Mucosa of rectum (tissue), 2 donors: ENCODE measurements at regions not wholly inside any gene's neighbourhood (a gene's known extent, or its start where the extent isn't known, plus 50 kb on each side); places are given as distances from the start of the nearest gene placed in this dataset.

ENCODE experiments used
- H3K27ac ChIP-seq, 2 donors: one replicate each; pipeline ENCODE4 v1.7.0; 2013; ENCODE audit warnings: inconsistent platforms in 2 of 2, low read depth in 2 of 2, low read length in 2 of 2
- H3K27me3 ChIP-seq, 2 donors: one replicate each; pipeline ENCODE4 v1.7.0; 2013; ENCODE audit warnings: low read length in 2 of 2; ENCODE audit not compliant: control insufficient read depth in 2 of 2, insufficient read depth in 2 of 2
- H3K36me3 ChIP-seq, 2 donors: one replicate each; pipeline ENCODE4 v1.7.0; 2013; ENCODE audit warnings: low read length in 2 of 2; ENCODE audit not compliant: control insufficient read depth in 2 of 2, insufficient read depth in 2 of 2
- H3K4me1 ChIP-seq, 2 donors: one replicate each; pipeline ENCODE4 v1.7.0; 2013; ENCODE audit warnings: low read length in 2 of 2, mild to moderate bottlenecking in 1 of 2; ENCODE audit not compliant: control insufficient read depth in 2 of 2, insufficient read depth in 2 of 2
- H3K4me3 ChIP-seq, 2 donors: one replicate each; pipeline ENCODE4 v1.7.0; 2013; ENCODE audit warnings: low read length in 2 of 2
- H3K9ac ChIP-seq, 2 donors: one replicate each; pipeline ENCODE4 v1.7.0; 2013; ENCODE audit warnings: low read length in 2 of 2, low read depth in 1 of 2, mild to moderate bottlenecking in 1 of 2
- H3K9me3 ChIP-seq, 2 donors: one replicate each; pipeline ENCODE4 v1.7.0; 2013; ENCODE audit warnings: low read length in 2 of 2; ENCODE audit not compliant: control insufficient read depth in 2 of 2
- donor health status: healthy.
- donor health status: Normal muscosa, but diverticular disease.

DNA sequence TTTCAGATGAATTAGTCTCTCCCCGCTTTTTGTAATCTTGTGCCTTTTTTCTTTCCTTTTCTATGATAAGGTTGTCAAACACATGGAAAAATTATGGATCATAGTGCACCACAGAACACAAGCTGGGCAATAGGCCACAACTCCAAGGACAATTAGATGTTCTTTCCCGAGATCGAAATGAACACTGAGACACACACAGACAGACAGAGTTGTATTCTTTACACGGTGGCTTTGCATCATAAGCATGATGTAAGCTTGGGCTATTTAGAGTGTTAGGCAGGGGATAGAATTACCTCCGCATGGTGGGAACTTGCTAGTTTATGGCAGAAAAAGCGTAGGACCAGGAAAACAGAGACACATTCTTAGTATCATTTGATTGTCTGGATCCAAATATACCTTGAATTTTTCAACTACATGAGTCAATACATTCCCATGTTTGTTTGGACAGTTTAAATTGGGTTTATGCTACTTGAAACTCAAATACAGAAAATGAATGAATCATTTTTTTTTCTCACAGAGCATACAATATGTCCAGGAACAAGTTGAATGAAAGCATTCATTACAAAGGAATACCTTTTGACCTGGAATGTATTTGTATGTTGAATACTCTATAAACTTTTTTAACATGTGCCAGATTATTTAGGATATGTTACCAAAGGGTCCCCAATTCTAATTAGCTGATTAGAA lies 1611.5 kb upstream of the TMEFF2 start:
- Histone ChIP-seq H3K9me3 (no peaks in the 10 kb centered on the region), H3K27me3 (no peaks in the 10 kb centered on the region), H3K36me3 (no peaks in the 10 kb centered on the region), H3K9ac (no peak overlapping the region), H3K27ac (no peak overlapping the region), H3K4me1 (no peaks in the 10 kb centered on the region), H3K4me3 (no peak overlapping the region)

DNA sequence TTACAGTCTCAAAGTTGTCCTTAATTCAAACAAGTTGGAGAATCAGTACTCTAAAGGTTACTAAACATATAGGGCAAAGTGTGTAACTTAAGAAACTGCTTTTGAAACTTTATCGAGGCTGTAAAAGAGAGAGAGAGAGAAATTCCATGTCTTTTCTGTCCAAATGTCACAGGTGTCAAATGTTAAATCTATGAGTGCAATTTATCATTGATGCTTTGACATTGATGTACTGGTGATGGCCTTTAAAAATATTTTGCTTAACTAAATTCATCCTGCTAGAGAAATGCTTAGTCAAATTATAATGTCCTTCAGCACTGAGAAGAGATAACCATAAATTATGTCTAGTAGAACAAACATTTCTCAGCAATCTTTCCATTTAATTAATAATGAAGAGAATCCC lies 1602.1 kb upstream of the TMEFF2 start:
- Histone ChIP-seq H3K27me3 (no peaks in the 10 kb centered on the region), H3K4me3 (no peak overlapping the region), H3K36me3 (no peaks in the 10 kb centered on the region), H3K27ac (no peak overlapping the region), H3K4me1 (no peaks in the 10 kb centered on the region), H3K9me3 (no peaks in the 10 kb centered on the region), H3K9ac (no peak overlapping the region)

- H3K36me3 ChIP-seq: no peaks in the 10 kb centered on the region
- H3K27me3 ChIP-seq: no peaks in the 10 kb centered on the region
- H3K4me3 ChIP-seq: no peak overlapping the region
- no peak overlapping the region for H3K9ac ChIP-seq
- H3K4me1 ChIP-seq: no peaks in the 10 kb centered on the region
- H3K9me3 ChIP-seq: no peaks in the 10 kb centered on the region
- H3K27ac ChIP-seq: no peak overlapping the region
Observed at GRCh38 chr2:193793914-193794313, 1599.2 kb upstream of the TMEFF2 start.

- Histone ChIP-seq H3K4me1 (no peaks in the 10 kb centered on the region), H3K27ac (no peak overlapping the region), H3K27me3 (no peaks in the 10 kb centered on the region), H3K36me3 (no peaks in the 10 kb centered on the region), H3K9me3 (no peaks in the 10 kb centered on the region), H3K4me3 (no peak overlapping the region), H3K9ac (no peak overlapping the region)
Observed at GRCh38 chr2:193783681-193784080, 1588.9 kb upstream of the TMEFF2 start.

GRCh38 chr2:193778293-193778692 lies 1583.6 kb upstream of the TMEFF2 start:
- Histone ChIP-seq H3K27me3 (no peaks in the 10 kb centered on the region), H3K4me3 (no peak overlapping the region), H3K27ac (no peak overlapping the region), H3K4me1 (no peaks in the 10 kb centered on the region), H3K9ac (no peak overlapping the region), H3K36me3 (no peaks in the 10 kb centered on the region), H3K9me3 (no peaks in the 10 kb centered on the region)

DNA sequence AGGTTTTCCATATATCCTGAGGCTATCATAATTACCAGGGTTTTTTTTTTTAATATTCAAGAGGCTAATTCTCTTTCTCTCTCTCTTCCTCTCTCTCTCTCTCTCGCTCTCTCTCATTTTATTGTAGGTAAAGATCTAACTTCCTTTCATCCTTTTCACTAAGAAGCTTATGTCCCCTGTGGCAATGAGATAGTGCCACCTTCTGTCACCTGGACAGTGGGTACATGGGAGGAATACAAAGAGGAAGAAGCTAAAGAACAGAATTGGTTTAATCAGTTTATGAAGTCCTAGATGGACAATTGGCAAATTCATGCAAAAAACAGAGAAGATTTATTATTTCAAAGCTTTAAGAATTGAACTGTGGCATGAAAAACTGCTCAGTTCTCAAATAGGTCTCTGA lies 1582.3 kb upstream of the TMEFF2 start:
- Histone ChIP-seq H3K9ac (no peak overlapping the region), H3K36me3 (no peaks in the 10 kb centered on the region), H3K9me3 (no peaks in the 10 kb centered on the region), H3K4me1 (no peaks in the 10 kb centered on the region), H3K4me3 (no peak overlapping the region), H3K27ac (no peak overlapping the region), H3K27me3 (no peaks in the 10 kb centered on the region)

DNA sequence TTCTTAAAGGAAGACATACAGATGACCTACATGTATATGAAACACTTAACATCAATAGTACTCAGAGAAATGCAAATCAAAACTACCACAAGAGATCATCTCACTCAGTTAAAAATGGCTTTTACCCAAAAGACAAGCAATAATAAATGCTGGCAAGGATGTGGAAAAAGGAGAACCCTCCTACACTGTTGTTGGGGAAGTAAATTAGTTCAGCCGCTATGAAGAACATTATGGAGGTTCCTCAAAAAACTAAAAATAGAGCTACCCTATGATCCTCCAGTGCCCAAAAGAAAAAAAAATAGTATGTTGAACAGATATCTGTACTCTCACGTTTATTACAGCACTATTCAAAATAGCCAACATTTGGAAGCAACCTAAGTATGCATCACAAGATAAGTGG lies 1579.4 kb upstream of the TMEFF2 start:
- Histone ChIP-seq H3K9me3 (no peaks in the 10 kb centered on the region), H3K27me3 (no peaks in the 10 kb centered on the region), H3K36me3 (no peaks in the 10 kb centered on the region), H3K4me1 (no peaks in the 10 kb centered on the region), H3K27ac (no peak overlapping the region), H3K9ac (no peak overlapping the region), H3K4me3 (no peak overlapping the region)

DNA sequence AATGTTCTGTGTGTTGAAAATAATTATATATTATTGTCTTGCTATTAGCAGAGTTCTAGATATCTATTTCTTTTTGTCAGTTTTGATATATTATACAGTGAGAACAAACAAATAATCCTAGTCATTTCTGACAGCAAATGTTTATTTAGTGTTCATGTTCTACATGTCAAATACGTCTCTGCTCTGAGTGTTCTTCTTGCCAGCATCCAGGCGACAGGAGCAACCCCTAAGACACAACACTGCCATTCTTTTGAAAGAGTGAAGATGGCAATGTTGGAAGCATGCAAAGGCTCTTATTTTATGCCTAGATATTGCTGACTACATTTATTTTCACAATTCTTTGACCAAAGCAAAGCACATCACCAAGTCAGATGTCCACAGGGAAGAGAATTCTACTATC lies 1556.6 kb upstream of the TMEFF2 start:
- H3K9ac ChIP-seq: no peak overlapping the region
- no peaks in the 10 kb centered on the region for H3K36me3 ChIP-seq
- H3K27me3 ChIP-seq: no peaks in the 10 kb centered on the region
- no peak overlapping the region for H3K27ac ChIP-seq
- no peaks in the 10 kb centered on the region for H3K4me1 ChIP-seq
- H3K4me3 ChIP-seq: no peak overlapping the region
- H3K9me3 ChIP-seq: no peaks in the 10 kb centered on the region

- Histone ChIP-seq H3K4me3 (no peak overlapping the region), H3K4me1 (no peaks in the 10 kb centered on the region), H3K27me3 (no peaks in the 10 kb centered on the region), H3K36me3 (no peaks in the 10 kb centered on the region), H3K9me3 (no peaks in the 10 kb centered on the region), H3K27ac (no peak overlapping the region), H3K9ac (no peak overlapping the region)
Observed at GRCh38 chr2:193749485-193749884, 1554.8 kb upstream of the TMEFF2 start.

GRCh38 chr2:193743089-193743488 lies 1548.4 kb upstream of the TMEFF2 start:
- Histone ChIP-seq H3K27me3 (no peaks in the 10 kb centered on the region), H3K36me3 (no peaks in the 10 kb centered on the region), H3K4me1 (no peaks in the 10 kb centered on the region), H3K4me3 (no peak overlapping the region), H3K9ac (no peak overlapping the region), H3K27ac (no peak overlapping the region), H3K9me3 (no peaks in the 10 kb centered on the region)

- Histone ChIP-seq H3K27ac (no peak overlapping the region), H3K36me3 (no peaks in the 10 kb centered on the region), H3K9ac (no peak overlapping the region), H3K4me1 (no peaks in the 10 kb centered on the region), H3K4me3 (no peak overlapping the region), H3K9me3 (no peaks in the 10 kb centered on the region), H3K27me3 (no peaks in the 10 kb centered on the region)
Observed at GRCh38 chr2:193738892-193739291, 1544.2 kb upstream of the TMEFF2 start.
